ENCODE measurements at regions not wholly inside any gene's neighbourhood (a gene's known extent, or its start where the extent isn't known, plus 50 kb on each side); places are given as distances from the start of the nearest gene placed in this dataset.

DNA sequence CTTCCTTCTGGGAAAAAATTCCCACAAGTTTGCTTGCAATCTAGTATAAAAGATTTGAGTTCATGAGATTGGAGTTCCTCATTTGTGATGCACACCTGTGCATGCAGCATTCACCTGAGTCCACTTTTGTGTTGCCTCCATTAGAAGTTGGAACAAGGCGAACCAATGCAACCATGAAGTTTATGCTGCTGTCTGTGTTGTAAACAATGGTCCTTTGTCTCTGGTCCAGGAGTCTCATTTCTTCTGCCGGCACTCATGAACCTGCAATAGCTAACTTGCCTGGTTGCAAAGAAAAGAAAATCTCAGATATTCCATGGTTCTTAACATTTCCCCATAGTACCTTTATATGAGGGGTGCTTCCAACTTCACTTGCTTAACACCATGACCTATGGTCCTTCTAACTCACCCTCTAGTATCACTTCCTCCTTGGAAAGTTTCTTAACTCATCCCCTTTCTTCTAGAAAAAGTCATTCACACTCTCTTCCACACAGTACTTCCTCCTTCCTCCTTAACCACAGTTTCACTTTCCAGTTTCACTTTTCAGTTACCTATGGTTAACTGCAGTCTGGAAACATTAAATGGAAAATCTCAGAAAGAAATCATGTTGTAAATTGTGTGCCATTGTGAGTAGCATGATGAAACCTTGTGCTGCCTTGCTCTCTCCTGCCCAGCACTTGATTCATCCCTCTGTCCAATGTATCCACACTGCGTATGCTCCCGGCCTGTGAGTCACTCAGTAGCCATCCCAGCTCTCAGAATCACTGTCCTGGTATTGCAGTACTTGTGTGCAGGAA lies 128.8 kb upstream of the TRIB2 start:
- Histone ChIP-seq H3K4me1 (ENCODE audit: low read depth) (no peaks in the 10 kb centered on the region), H3K4me3 (no peak overlapping the region), H3K36me3 (no peaks in the 10 kb centered on the region), H3K27ac (no peak overlapping the region), H3K9me3 (ENCODE audit: low read depth) (no peaks in the 10 kb centered on the region), H3K27me3 (no peaks in the 10 kb centered on the region)
- TF ChIP-seq, protein P1, sequence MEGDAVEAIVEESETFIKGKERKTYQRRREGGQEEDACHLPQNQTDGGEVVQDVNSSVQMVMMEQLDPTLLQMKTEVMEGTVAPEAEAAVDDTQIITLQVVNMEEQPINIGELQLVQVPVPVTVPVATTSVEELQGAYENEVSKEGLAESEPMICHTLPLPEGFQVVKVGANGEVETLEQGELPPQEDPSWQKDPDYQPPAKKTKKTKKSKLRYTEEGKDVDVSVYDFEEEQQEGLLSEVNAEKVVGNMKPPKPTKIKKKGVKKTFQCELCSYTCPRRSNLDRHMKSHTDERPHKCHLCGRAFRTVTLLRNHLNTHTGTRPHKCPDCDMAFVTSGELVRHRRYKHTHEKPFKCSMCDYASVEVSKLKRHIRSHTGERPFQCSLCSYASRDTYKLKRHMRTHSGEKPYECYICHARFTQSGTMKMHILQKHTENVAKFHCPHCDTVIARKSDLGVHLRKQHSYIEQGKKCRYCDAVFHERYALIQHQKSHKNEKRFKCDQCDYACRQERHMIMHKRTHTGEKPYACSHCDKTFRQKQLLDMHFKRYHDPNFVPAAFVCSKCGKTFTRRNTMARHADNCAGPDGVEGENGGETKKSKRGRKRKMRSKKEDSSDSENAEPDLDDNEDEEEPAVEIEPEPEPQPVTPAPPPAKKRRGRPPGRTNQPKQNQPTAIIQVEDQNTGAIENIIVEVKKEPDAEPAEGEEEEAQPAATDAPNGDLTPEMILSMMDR (IDR thresholded peaks at IDR 0.05; ENCODE audit: low read depth, low read length) = no peak
- DNase-seq (ENCODE audit: low read depth in 1 of 2, low spot score in 1 of 2) = peak in 1 of 2 donors; percentile 90

DNA sequence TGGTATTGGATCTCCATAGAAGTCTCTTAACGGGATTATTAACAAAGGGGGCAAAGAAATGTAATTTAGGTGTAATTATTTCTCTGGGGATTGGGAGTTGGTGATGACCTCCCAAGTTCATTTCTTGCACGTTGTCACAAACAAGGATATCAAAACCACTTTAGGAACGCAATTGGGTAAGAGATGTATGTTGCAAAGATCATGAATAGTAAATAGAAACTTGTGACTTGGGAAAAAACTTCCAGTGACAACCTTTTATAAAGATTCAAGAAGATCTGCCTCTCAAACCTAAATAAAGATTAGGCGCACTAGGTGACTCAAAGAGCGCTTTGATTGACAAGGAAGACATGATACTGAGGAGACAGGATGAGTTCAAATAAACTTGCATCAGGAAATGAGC lies 127.8 kb upstream of the TRIB2 start:
- TF ChIP-seq, protein P1 (IDR thresholded peaks at IDR 0.05; ENCODE audit: low read depth, low read length) = no peak
- H3K27ac ChIP-seq = no peak overlapping the region
- DNase-seq (ENCODE audit: low read depth in 1 of 2, low spot score in 1 of 2) = no peak
- no peaks in the 10 kb centered on the region for H3K9me3 ChIP-seq (ENCODE audit: low read depth)
- H3K4me3 ChIP-seq = no peak overlapping the region
- H3K4me1 ChIP-seq (ENCODE audit: low read depth) = no peaks in the 10 kb centered on the region
- H3K36me3 ChIP-seq = no peaks in the 10 kb centered on the region
- H3K27me3 ChIP-seq = no peaks in the 10 kb centered on the region

DNA sequence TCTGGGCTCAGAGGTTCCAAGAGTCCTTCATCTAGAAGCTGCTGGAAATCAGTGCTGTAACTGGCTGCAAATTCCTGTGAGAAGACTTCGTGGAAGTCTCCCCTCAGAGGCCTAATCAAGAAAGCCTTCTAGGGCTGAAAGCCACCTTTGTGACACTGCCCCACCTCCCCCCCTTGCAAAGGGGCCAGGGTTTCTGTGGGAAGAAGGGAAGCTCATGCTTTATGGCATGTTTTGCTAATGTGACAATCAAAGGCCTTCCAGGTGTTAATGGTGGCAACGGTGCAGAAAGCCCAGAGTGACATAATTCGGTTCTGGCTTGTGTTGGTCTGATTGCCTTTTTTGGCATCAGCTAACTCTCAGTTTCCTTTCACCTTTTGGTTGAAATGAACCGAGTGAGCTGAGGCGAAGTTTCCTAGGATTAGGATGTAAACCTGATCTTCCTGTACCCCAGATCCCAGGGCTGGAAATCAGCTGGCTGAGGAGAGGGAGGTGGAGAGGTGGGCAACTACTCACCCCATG lies 126.9 kb upstream of the TRIB2 start:
- H3K27me3 ChIP-seq = no peaks in the 10 kb centered on the region
- no peak overlapping the region for H3K27ac ChIP-seq
- no peak overlapping the region for H3K4me3 ChIP-seq
- TF ChIP-seq, protein P1 (IDR thresholded peaks at IDR 0.05; ENCODE audit: low read depth, low read length) = no peak
- H3K36me3 ChIP-seq = no peaks in the 10 kb centered on the region
- H3K4me1 ChIP-seq (ENCODE audit: low read depth) = no peaks in the 10 kb centered on the region
- DNase-seq (ENCODE audit: low read depth in 1 of 2, low spot score in 1 of 2) = no peak
- H3K9me3 ChIP-seq (ENCODE audit: low read depth) = no peaks in the 10 kb centered on the region

DNA sequence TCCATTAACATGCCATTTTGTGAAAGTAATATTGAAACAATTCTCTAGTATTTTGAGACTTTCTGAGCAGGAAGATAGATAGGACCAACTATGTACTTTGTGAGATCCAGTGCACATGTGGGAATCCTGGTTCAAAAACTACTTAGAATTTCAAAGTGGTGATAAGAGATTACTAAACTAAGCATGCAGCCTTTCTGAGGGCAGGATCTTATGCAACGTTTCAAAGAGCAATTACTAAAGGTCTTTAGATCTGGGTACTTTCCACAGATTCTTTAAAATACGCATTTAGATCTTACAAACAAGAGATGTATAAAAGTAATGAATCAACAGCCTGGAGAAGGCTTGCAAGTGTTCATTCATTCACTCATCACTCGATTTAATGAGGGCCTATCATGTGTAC lies 124.4 kb upstream of the TRIB2 start:
- no peaks in the 10 kb centered on the region for H3K4me1 ChIP-seq (ENCODE audit: low read depth)
- no peak overlapping the region for H3K27ac ChIP-seq
- H3K9me3 ChIP-seq (ENCODE audit: low read depth) = no peaks in the 10 kb centered on the region
- H3K36me3 ChIP-seq = no peaks in the 10 kb centered on the region
- H3K4me3 ChIP-seq = no peak overlapping the region
- no peaks in the 10 kb centered on the region for H3K27me3 ChIP-seq
- TF ChIP-seq, protein P1 (IDR thresholded peaks at IDR 0.05; ENCODE audit: low read depth, low read length) = no peak
- DNase-seq (ENCODE audit: low read depth in 1 of 2, low spot score in 1 of 2) = peak in 1 of 2 donors; percentile 21

DNA sequence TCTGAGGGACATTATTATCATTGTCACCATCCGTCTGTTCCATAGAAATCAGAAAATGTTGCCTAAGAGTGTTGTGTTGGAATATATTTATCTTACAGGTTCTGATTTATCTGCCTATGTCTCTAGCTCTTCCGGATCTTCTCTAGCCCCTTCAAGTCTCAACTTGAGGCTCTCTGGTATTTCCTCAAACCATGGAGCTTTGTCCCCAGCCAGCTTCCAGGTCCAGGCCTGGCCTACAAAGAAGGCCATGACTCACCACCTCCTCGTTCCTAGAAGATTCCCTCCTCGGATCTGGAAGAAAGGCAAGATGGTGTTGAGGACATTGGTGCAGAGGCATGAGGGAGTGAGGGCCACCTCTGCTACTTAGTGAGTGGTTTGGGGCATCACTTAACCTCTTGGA lies 122.1 kb upstream of the TRIB2 start:
- H3K27ac ChIP-seq = no peak overlapping the region
- H3K36me3 ChIP-seq = no peaks in the 10 kb centered on the region
- H3K4me1 ChIP-seq (ENCODE audit: low read depth) = no peaks in the 10 kb centered on the region
- no peaks in the 10 kb centered on the region for H3K9me3 ChIP-seq (ENCODE audit: low read depth)
- H3K27me3 ChIP-seq = no peaks in the 10 kb centered on the region
- H3K4me3 ChIP-seq = no peak overlapping the region
- TF ChIP-seq, protein P1 (IDR thresholded peaks at IDR 0.05; ENCODE audit: low read depth, low read length) = no peak
- no peak for DNase-seq (ENCODE audit: low read depth in 1 of 2, low spot score in 1 of 2)

Data from cardiac muscle cell (in vitro differentiated cells and primary cell).